Ascending aorta (tissue), 2 donors: ENCODE measurements at regions not wholly inside any gene's neighbourhood (a gene's known extent, or its start where the extent isn't known, plus 50 kb on each side); places are given as distances from the start of the nearest gene placed in this dataset.
A peak's percentile ranks its signal among the peaks of the same experiment; 100 is the strongest.

ENCODE experiments used
- DNase-seq, 2 donors: peaks; one replicate each; pipeline ENCODE4 v3.0.0-alpha.2; 2019; ENCODE audit warnings: low spot score in 2 of 2
- H3K27ac ChIP-seq, 2 donors: fragments of 200-600 bp; sonication (generic); one replicate each; pipeline ENCODE4 v1.5.1; 2016 to 2017; ENCODE audit warnings: mild to moderate bottlenecking in 1 of 2
- H3K27me3 ChIP-seq: fragments of 200-600 bp; sonication (generic); one replicate; pipeline ENCODE4 v1.5.1; 2017
- H3K36me3 ChIP-seq, 2 donors: fragments of 200-600 bp; sonication (generic); one replicate each; pipeline ENCODE4 v1.5.1; 2016
- H3K4me1 ChIP-seq, 2 donors: fragments of 200-600 bp; sonication (generic); one replicate each; pipeline ENCODE4 v1.5.1; 2016 to 2017; ENCODE audit warnings: mild to moderate bottlenecking in 1 of 2
- H3K4me3 ChIP-seq, 2 donors: fragments of 200-600 bp; sonication (generic); one replicate each; pipeline ENCODE4 v1.5.1; 2016 to 2017; ENCODE audit warnings: mild to moderate bottlenecking in 1 of 2
- H3K9me3 ChIP-seq, 2 donors: fragments of 200-600 bp; sonication (generic); one replicate each; pipeline ENCODE4 v1.5.1; 2016
- CTCF ChIP-seq, 3 experiments: fragments of 200-600 bp in 2 of 3; fragments of 450-650 bp in 1 of 3; sonication (generic) in 2 of 3; IDR thresholded peaks; one replicate each; pipeline ENCODE4 v1.5.1; 2016 to 2019; ENCODE audit warnings: antibody characterized with exemption in 3 of 3, mild to moderate bottlenecking in 1 of 3, moderate library complexity in 1 of 3
- intact Hi-C: fragments of 100-400 bp; cut with DNase I; formaldehyde crosslinking; loops from one replicate; pipeline ENCODE4 v1.15.1; 2023

DNA sequence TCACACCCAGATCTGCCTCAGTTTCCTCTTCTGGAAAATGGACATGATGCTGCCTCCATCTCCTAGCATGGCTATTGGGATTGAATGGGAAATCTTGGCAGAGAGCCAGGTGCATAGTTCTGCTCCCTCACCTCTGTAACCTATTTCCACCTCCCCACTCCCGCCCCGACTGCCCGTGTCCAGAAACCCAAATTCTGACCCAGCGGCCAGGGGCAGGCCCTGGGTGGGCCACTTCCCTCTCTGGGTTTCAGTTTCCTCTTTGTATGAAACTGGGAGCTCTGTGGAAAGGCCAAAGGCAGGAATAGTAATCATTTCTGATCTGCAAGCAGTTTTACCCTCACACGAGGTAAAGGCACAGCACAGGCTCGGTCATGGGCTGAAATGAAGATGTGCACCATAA lies 74.1 kb upstream of the DUSP5 start:
- Histone ChIP-seq H3K9me3 (no peaks in the 10 kb centered on the region), H3K27me3 (no peaks in the 10 kb centered on the region), H3K4me1 (no peaks in the 10 kb centered on the region), H3K36me3 (no peaks in the 10 kb centered on the region), H3K27ac (no peak overlapping the region), H3K4me3 (no peak overlapping the region)
- TF ChIP-seq CTCF (IDR thresholded peaks at IDR 0.05): no peak
- intact Hi-C loops: no loop called here
- no peak for DNase-seq

- Histone ChIP-seq H3K4me1 (no peaks in the 10 kb centered on the region), H3K36me3 (no peaks in the 10 kb centered on the region), H3K4me3 (no peak overlapping the region), H3K27me3 (no peaks in the 10 kb centered on the region), H3K9me3 (no peaks in the 10 kb centered on the region), H3K27ac (peak overlapping the region in 1 of 2 donors; percentile 33)
- no peak for TF ChIP-seq CTCF (IDR thresholded peaks at IDR 0.05)
- DNase-seq: no peak
- intact Hi-C loops: no loop called here
These were observed 71.9 kb upstream of the DUSP5 start for GRCh38 chr10:110425684-110426293.

- H3K27me3 ChIP-seq: no peaks in the 10 kb centered on the region
- intact Hi-C loops: no loop called here
- H3K9me3 ChIP-seq: no peaks in the 10 kb centered on the region
- no peak for TF ChIP-seq CTCF (IDR thresholded peaks at IDR 0.05)
- H3K4me3 ChIP-seq: no peak overlapping the region
- H3K36me3 ChIP-seq: no peaks in the 10 kb centered on the region
- DNase-seq: no peak
- H3K27ac ChIP-seq: peak overlapping the region; percentile 56 to 57
- no peaks in the 10 kb centered on the region for H3K4me1 ChIP-seq
These were observed 71.2 kb upstream of the DUSP5 start for GRCh38 chr10:110426294-110427181.

DNA sequence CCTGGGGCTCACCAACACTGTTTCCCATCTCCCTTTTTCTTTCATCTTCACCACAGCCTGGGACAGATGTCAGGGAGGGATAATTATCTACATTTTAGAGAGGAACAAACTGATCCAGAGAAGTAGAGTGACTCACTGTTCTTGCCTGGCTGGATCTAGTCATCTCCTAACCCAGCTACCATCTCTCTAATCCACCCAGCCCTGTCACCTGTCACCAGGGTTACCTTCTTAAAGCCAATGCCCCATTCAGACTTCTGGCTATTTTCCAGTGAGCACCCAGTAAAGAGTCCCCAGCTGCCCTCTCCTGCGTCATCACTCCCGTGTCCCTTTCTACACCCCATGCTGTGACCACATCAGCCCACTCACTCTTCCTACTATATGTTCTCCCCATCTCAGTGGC lies 68.4 kb upstream of the DUSP5 start:
- peak in 1 of 2 donors; percentile 21 for DNase-seq
- Histone ChIP-seq H3K9me3 (no peaks in the 10 kb centered on the region), H3K27ac (no peak overlapping the region), H3K4me1 (no peaks in the 10 kb centered on the region), H3K27me3 (no peaks in the 10 kb centered on the region), H3K4me3 (no peak overlapping the region), H3K36me3 (no peaks in the 10 kb centered on the region)
- TF ChIP-seq CTCF (IDR thresholded peaks at IDR 0.05): no peak
- intact Hi-C loops: no loop called here

DNA sequence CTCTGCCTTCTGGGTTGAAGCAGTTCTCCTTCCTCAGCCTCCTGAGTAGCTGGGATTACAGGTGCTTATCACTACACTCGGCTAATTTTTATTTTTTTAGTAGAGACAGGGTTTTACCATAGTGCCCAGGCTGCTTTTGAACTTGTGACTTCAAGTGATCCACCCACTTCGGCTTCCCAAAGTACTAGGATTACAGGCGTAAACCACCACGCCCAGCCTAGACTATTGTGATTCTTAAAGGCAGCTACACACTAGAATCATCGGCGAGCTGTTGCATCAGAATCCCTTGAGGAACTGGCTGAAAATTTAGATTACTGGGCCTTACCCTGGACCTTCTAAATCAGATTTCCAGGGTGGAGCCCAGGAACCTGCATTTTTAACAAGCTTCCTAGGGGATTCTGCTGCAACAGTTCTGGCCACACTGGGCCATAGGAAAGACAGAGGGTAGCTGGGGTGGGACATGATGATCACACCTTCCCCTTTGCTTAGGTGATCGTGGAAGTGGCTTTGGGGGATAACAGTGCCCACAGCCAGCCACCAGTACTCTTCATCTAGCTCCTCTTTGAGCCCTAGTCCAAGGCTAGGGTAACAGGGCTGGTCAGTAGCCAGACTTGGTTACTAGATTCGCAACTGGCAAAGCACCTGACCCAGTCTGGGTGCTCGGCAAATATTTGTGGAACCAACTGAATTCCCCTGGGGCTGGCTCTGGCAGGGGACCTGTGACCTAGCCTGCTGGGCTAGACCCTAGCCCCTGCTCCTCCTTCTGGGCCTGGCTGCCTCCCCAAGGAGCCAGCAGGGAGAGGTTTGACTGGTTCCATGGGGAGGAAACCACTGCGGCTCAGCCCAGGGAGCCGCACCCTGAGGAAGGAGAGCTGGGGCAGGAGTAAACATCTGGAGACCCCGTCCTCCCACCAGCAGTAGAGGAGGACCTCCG lies 67.1 kb upstream of the DUSP5 start:
- no peaks in the 10 kb centered on the region for H3K4me1 ChIP-seq
- DNase-seq: peak in 1 of 2 donors; percentile 35
- intact Hi-C loops: no loop called here
- H3K4me3 ChIP-seq: no peak overlapping the region
- H3K36me3 ChIP-seq: no peaks in the 10 kb centered on the region
- H3K27me3 ChIP-seq: no peaks in the 10 kb centered on the region
- TF ChIP-seq CTCF (IDR thresholded peaks at IDR 0.05): no peak
- H3K27ac ChIP-seq: no peak overlapping the region
- no peaks in the 10 kb centered on the region for H3K9me3 ChIP-seq
